ENCODE measurements at regions not wholly inside any gene's neighbourhood (a gene's known extent, or its start where the extent isn't known, plus 50 kb on each side); places are given as distances from the start of the nearest gene placed in this dataset.

DNA sequence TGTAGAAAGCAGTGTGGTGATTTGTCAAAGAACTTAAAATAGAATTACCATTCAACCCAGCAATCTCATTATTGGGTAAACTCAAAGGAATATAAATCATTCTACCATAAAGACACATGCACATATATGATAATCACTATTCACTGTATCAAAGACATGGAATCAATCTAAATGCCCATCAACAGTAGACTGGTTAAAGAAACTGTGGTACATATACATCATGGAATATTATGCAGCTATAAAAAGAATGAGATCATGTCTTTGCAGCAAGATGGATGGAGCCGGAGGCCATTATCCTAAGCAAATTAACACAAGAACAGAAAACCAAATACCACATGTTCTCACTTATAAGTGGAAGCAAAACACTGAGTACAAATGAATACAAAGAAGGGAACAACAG lies 281.5 kb upstream of the MAGI2 start:
- TF ChIP-seq, protein P1, sequence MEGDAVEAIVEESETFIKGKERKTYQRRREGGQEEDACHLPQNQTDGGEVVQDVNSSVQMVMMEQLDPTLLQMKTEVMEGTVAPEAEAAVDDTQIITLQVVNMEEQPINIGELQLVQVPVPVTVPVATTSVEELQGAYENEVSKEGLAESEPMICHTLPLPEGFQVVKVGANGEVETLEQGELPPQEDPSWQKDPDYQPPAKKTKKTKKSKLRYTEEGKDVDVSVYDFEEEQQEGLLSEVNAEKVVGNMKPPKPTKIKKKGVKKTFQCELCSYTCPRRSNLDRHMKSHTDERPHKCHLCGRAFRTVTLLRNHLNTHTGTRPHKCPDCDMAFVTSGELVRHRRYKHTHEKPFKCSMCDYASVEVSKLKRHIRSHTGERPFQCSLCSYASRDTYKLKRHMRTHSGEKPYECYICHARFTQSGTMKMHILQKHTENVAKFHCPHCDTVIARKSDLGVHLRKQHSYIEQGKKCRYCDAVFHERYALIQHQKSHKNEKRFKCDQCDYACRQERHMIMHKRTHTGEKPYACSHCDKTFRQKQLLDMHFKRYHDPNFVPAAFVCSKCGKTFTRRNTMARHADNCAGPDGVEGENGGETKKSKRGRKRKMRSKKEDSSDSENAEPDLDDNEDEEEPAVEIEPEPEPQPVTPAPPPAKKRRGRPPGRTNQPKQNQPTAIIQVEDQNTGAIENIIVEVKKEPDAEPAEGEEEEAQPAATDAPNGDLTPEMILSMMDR (IDR thresholded peaks at IDR 0.05), result no peak
- TF ChIP-seq POLR2A (IDR thresholded peaks at IDR 0.05), result no peak

Measured in uterus (tissue), 2 donors.